HK-2 (cell line): ENCODE measurements at regions not wholly inside any gene's neighbourhood (a gene's known extent, or its start where the extent isn't known, plus 50 kb on each side); places are given as distances from the start of the nearest gene placed in this dataset.
"Not testable (repeated sequence)": the region's sequence is repeated elsewhere in the genome, so short reads cannot be mapped to it uniquely, and the experiment has no call there.

Experiments used
- DNase-seq: peaks from one replicate; pipeline ENCODE4 v3.0.0-alpha.2; 2018; ENCODE audit not compliant: unreplicated experiment

GRCh38 chr1:191002768-191003167 lies 525.1 kb upstream of the BRINP3 start:
- DNase-seq: no peak

DNA sequence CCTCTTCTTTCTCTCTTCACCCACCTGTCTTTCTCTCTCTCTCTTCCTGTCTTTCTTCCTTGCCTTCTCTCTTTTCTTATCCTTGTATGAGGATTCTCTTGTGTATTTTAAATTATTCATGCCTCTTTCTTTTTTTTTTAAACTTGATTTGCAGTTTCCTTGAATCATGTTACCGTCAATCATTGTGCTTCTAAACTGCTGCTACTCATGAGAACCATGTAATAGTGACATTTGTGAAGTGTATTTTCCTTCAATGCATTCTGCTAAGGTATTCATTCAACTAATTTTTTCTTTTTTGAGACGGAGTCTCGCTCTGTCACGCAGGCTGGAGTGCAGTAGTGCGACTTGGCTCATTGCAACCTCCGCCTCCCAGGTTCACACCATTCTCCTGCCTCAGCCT lies 539.1 kb upstream of the BRINP3 start:
- no peak for DNase-seq

GRCh38 chr1:191022856-191023255 lies 545.2 kb upstream of the BRINP3 start:
- DNase-seq: no peak

- no peak for DNase-seq
These were observed 548.4 kb upstream of the BRINP3 start for GRCh38 chr1:191025896-191026642.

DNA sequence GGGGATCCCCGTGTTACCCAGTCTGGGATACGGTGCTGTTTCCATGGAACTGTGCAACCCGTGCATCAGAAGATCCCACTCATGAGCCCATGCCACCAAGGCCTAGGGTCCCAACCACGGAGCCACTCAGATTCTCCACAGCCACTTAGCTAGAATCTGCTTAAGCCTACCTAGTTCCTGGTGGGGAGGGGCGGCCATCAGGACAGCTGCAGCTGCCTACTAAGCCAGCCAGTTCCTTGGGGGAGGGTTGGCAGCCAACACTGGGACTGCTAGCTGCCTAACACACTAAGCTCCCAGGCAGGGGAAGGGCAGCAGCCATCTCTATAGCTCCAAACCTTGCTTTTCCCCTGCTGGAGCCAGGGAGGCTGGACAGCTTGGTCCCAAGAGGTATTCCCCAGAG lies 549.2 kb upstream of the BRINP3 start:
- DNase-seq: no peak

DNA sequence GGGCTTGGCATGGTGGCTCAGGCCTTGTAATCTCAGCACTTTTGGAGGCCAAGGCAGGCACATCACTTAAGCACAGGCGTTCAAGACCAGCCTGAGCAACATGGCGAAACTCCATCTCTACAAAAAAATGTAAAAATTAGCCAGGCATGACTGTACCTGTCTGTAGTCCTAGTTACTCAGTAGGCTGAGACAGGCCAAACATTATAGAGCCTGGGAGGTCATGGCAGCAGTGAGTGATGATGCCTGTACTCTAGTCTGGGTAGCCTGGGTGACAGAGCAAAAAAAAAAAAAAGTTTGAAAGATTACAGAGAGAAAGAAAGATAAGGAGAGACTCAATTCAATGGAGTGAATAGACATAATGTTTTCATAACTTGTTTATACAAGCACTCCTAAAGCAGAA lies 556.5 kb upstream of the BRINP3 start:
- no peak for DNase-seq

GRCh38 chr1:191043066-191043465 lies 565.4 kb upstream of the BRINP3 start:
- no peak for DNase-seq

DNA sequence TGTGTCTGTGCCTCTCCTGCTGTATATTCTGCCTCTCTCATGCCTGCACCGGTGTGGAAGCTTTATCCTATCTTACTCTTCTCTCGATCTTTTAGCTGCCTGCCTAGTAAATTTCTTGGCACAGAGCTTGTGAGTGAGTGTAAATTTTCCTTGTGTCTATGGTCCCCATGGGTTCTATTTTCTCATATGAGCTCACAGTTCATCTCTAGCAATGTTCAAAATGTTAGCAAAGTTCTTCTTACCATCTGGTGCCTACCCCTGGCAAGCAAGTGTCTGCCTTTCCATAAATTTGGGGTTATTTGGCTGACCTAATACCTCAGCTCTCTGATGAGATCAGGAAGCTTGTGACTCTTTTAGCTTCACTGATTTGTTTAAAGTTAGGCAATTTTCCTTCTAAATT lies 572.1 kb upstream of the BRINP3 start:
- no peak for DNase-seq

DNA sequence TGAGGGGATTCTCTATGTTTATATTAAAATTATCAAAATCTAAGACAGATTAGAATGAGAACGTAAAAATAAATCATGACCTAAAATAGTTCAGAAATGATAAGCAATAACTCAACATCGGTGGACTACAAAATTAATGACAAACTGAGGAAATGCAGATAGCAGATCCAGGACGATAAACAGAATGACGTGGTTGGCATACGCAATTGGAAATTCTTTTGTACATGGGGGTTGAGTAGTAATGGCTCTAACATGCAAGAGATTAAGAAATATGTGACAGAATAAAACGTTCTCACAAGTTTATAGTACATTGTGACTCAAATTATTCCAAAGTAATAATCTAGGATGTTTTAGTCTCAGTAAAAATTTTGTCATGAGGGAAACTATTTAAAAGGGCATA lies 575.2 kb upstream of the BRINP3 start:
- no peak for DNase-seq

GRCh38 chr1:191065346-191065745 lies 587.7 kb upstream of the BRINP3 start:
- DNase-seq: no peak

GRCh38 chr1:191065771-191066170 lies 588.1 kb upstream of the BRINP3 start:
- DNase-seq: no peak

DNA sequence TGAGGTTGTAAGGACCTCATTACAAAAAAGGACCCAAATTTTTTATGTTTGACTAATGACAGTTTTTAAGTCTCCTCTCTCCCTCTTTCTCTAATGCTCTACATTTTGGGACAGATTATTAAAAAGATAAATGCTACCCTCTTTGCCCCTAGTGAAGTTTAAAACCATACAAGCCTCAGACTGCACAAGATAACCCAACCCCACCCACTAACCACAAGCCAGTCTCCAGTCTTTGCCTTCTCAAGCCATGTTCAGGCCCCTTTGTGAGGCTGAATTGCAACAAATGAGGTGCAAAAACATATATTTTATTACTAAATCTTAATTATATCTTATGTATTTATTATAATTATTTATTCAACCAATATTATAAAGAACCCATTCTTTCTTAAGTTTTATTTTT lies 597.2 kb upstream of the BRINP3 start:
- DNase-seq: no peak

GRCh38 chr1:191083090-191083489 lies 605.4 kb upstream of the BRINP3 start:
- DNase-seq: not testable (repeated sequence)

DNA sequence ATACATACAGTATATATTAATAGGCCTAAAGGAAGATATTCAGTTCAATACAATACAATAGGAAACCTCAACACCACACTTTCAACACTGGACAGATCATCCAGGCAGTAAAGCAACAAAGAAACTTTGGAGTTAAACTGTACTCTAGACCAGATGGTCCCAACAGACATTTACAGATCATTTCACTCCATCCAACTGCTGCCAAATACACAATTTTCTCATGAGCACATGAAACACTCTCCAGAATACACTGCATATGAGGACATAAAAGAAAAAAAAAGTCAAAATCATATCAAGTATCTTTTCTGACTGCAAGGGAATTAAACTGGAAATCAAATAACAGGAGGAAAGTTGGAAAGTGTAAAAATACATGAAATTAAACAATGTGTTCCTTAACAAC lies 607.5 kb upstream of the BRINP3 start:
- no peak for DNase-seq

DNA sequence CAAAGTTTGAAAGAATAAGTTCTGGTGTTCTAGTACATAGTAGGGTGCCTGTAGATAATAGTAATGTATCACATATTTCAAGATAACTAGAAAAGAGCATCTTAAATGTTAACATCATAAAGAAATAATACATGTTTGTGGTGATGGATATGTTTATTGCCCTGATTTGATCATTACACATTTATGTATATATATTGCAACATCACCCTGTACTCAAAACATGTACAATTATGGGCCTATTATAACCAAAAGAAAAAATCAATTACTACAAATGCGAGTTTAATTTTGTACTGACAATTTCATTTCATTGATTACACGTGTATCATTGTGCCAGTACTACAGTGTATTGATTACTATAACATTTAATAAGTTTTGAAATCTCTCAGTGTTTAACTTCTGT lies 609.2 kb upstream of the BRINP3 start:
- DNase-seq: no peak

- DNase-seq: no peak
These were observed 618.7 kb upstream of the BRINP3 start for GRCh38 chr1:191096405-191096804.

DNA sequence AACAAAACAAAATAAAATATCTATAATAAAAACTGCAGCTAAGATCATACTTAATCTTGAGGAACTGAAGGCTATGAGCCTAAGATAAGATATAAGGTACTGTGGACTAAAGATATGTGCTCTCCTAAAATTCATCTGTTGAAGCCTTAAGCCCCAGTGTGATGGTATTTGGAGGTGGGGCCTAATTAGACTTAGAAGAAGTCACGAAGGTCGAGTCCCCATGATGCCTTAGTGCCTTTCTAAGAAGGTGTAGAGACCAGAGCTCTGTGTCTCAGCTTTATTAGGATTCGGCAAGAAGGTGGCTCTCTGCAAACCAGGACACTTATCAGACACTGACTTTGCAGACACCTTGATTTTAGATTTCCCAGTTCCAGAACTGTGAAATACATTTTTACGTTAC lies 622.0 kb upstream of the BRINP3 start:
- no peak for DNase-seq

DNA sequence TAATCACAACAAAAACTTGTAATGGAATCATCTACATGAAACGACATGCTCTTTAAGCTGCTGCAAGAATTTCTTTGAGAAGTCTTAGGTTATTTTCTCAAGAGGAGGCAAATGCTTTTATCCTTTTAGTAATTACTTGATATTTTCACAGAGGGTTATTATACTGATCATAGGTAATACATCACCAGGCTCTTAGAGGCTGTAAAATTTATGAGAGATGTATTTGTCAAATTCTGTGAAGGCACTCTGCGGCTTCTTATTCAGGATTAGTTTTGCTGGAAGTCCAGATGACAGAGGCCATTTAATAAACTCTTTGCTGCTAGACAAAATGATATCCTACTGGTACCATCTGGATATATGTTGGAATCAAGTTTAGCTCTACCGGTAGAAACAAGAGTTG lies 624.3 kb upstream of the BRINP3 start:
- no peak for DNase-seq

DNA sequence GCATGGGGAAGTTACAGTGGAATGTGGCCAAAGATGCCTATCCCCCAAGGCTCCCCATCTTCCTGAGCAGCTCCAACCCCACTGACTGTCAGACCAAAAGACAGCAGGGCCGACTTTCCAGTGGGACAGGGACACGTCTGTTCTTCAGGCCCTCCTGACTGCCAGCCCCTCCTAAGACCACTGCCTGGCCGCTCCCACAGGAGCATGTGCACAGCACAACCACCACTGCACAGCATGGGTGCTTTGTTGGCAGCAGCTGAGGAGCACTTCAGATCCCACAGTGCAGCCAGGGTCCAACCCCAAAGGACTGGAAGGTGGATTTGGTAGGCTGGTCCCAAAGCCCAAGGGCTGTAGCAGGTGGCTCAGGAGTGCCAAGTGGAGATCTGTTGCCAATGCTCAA lies 648.3 kb upstream of the BRINP3 start:
- no peak for DNase-seq

DNA sequence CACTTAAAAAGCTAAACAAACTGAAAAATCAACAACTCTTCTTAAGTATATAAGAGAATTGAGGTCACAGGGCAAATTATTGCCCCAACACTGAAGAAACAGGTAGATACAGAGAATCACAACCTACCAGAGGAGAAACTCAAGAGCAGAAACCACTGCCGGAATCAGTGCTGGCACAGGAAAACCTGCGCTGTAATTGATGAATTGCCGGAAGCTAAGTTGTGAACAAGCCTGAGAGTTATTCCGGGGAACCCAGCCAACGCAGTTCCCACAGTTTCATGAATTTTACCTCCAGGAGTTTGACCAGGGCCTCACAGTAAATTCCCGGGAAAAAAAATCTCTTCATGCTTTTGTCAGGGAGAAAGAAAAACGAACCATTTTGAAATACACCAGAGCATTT lies 657.1 kb upstream of the BRINP3 start:
- no peak for DNase-seq

DNA sequence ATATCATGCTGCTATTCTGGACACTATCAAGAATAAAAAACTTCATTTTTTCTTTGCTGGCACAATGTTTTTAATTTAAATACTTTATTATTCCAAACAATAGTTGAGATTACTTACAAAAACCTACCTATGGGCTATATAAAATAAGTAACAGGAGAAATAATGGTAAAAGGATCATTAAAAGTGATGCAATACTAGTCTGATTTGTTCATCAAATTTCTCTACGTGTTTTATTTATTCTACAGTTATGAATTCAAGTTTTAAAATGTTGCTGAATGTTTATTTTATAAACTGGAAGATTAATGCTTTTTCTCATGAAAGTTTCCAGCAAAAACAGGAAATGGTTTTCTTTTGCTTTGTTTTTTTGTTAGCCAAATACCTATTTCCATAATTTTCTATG lies 662.4 kb upstream of the BRINP3 start:
- DNase-seq: no peak

DNA sequence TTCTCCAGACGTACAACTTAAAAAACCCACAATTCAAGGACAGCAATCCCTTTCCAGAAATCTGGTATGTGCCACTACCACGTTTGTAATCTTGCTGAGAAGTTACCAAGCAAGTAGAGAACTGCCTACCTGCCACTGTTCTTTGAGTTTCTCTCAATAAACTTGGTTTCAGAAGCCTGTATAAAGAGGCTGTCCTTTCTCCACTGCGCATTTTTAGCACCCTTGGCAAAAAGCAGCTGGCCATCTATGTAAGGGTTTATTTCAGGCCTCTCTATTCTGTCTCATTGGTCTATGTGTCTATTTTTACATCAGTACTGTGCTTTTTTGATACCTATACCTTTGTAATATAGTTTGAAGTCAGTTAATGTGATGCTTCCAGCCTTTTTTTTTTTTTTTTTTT lies 665.1 kb upstream of the BRINP3 start:
- no peak for DNase-seq

DNA sequence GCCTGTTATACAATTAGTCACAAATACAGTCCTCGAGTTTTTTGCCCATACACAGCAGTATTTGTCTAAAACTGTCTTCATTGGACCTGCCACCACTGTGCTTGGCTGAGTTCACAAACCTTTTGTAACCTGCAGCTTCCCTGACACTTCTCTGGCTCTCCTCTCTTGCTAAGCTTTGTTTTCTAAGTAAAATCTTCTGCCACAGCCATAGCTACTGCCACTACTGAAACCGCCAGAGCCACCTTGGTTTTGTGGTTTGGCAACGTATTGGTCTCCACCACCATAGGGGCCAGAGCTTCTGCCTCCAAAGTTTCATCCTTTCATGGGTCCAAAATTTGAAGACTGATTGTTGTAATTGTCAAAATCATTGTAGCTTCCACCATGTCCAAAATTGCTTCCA lies 668.2 kb upstream of the BRINP3 start:
- no peak for DNase-seq

GRCh38 chr1:191151321-191151807 lies 673.7 kb upstream of the BRINP3 start:
- no peak for DNase-seq
